ENCODE measurements at regions not wholly inside any gene's neighbourhood (a gene's known extent, or its start where the extent isn't known, plus 50 kb on each side); places are given as distances from the start of the nearest gene placed in this dataset.

DNA sequence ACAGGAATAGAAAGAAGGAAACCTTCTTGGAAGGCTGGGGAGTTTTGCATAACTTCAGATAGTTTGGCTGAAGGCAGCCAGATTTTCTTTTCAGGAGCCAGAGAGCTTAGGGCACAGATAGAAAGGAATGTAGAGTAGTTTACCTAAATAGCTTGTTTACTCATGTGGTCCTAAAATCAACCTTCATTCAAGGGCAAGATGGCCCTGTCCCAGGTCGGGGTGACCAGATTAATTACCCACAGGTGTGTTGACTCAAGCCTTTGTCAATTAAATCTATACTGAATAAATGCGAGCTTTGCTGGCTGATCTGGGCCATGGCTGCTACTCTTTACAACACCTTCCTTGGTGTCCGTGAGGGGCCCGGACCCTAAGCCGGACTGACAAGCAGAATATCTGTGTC, 792.0 kb upstream of the MAN1A1 start:
- TF ChIP-seq, protein P1, sequence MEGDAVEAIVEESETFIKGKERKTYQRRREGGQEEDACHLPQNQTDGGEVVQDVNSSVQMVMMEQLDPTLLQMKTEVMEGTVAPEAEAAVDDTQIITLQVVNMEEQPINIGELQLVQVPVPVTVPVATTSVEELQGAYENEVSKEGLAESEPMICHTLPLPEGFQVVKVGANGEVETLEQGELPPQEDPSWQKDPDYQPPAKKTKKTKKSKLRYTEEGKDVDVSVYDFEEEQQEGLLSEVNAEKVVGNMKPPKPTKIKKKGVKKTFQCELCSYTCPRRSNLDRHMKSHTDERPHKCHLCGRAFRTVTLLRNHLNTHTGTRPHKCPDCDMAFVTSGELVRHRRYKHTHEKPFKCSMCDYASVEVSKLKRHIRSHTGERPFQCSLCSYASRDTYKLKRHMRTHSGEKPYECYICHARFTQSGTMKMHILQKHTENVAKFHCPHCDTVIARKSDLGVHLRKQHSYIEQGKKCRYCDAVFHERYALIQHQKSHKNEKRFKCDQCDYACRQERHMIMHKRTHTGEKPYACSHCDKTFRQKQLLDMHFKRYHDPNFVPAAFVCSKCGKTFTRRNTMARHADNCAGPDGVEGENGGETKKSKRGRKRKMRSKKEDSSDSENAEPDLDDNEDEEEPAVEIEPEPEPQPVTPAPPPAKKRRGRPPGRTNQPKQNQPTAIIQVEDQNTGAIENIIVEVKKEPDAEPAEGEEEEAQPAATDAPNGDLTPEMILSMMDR (IDR thresholded peaks at IDR 0.05; ENCODE audit: insufficient read depth, low read length, missing control alignments): no peak
- ChIA-PET CTCF (no interaction called here), POLR2A (no interaction called here)
- H3K4me3 ChIP-seq (ENCODE audit: low read depth, low read length): no peak overlapping the region
- DNase-seq (ENCODE audit: low read depth, low spot score): no peak

DNA sequence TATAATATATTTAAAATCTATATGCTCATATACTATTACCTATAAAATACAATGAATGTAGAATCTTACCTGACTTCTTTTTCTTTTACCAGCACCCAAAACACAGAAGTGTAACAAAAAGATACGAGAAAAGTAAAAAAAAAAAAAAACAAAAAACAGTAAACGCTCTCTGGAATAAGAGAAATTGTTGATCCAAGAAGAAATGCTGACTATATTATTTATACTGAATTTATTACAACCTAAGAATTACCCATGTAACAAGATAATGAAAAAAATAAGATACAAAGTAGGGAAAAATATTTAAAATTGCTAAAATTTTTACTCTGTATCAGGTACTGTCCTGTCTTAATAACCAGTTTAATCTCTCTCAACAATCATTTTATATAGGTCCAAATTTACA, 787.9 kb upstream of the MAN1A1 start:
- ChIA-PET POLR2A (no interaction called here), CTCF (no interaction called here)
- TF ChIP-seq, protein P1 (IDR thresholded peaks at IDR 0.05; ENCODE audit: insufficient read depth, low read length, missing control alignments): no peak
- no peak overlapping the region for H3K4me3 ChIP-seq (ENCODE audit: low read depth, low read length)
- DNase-seq (ENCODE audit: low read depth, low spot score): no peak

DNA sequence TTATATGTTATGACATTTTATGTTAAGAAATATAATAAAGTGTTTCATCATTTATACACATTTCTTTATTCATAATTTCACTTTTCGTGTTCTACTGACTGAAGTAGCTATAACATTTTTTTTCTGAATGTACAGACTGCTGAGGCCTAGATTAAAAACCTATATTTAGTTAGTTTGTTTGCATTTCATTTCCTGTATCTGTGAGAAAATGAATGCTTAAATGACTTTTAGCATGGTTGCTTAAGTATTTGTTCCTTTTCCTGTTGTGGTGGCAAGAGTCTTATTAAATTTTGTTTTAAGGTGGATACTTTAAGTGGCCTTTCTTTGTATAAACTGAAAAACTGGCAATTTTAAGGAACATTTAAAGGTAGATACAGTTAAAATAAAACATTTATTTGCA, 779.7 kb upstream of the MAN1A1 start:
- ChIA-PET POLR2A (no interaction called here), CTCF (no interaction called here)

DNA sequence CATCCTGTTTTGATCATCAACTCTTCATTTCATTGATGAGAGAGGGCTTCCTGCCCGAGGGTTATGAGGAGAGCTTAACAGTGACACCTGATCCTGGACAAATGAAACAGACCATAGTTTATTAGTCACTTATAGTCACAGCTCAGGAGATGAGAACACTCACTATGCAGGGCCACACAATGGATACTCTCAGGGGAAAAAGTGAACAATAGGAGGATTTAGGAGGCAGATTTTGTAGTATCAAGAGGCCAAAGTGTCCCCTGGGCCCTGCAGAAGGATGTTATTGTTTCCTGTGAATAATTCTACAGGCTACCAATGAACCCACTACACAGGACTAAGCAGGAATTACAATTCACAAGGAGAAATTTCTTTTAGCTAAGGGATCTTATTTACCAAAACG, 772.8 kb upstream of the MAN1A1 start:
- CTCF ChIA-PET: no interaction called here
- no peak overlapping the region for H3K4me3 ChIP-seq (ENCODE audit: low read depth, low read length)
- TF ChIP-seq, protein P1 (IDR thresholded peaks at IDR 0.05; ENCODE audit: insufficient read depth, low read length, missing control alignments): no peak
- POLR2A ChIA-PET: no interaction called here
- DNase-seq (ENCODE audit: low read depth, low spot score): no peak

More for the DNA sequence above, 779.7 kb upstream of the MAN1A1 start:
- TF ChIP-seq, protein P1 (IDR thresholded peaks at IDR 0.05; ENCODE audit: insufficient read depth, low read length, missing control alignments): no peak
- no peak overlapping the region for H3K4me3 ChIP-seq (ENCODE audit: low read depth, low read length)
- no peak for DNase-seq (ENCODE audit: low read depth, low spot score)

DNA sequence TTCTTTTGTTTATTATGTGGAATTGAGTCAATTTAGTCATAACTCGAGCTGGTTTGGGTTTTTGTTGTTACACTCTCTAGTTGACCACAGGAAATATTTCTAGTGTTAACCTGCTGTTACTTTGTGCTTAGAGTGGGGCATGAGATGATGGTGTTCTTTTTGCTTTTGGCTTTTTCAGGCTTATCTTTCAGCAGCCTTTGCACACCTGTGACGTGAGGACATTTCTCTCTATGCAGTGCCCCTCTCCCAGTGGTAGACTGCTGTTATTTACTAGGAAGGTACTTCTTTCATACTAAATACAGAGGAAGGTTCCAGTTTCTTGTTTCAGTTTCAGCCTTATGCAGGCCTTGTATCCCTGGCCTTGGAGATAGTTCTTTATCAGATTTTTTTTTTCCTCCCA, 766.8 kb upstream of the MAN1A1 start:
- TF ChIP-seq, protein P1 (IDR thresholded peaks at IDR 0.05; ENCODE audit: insufficient read depth, low read length, missing control alignments): no peak
- POLR2A ChIA-PET: no interaction called here
- DNase-seq (ENCODE audit: low read depth, low spot score): no peak
- CTCF ChIA-PET: no interaction called here
- no peak overlapping the region for H3K4me3 ChIP-seq (ENCODE audit: low read depth, low read length)

DNA sequence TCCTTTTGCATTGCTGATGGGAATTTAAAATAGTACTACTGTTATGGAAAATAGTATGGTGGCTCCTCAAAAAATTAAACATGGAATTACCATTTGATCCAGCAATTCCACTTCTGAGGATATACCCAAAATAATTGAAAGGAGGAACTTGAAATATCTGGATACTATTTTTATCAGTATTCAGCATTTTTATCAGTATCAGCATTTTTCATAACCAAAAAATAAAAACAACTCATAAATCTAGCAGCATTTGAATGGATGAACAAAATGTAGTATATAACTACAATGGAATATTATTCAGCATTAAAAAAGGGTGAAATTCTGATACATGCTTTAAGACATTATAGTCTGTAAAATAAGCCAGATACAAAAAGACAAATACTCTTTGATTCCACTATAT, 763.4 kb upstream of the MAN1A1 start:
- CTCF ChIA-PET: no interaction called here
- TF ChIP-seq, protein P1 (IDR thresholded peaks at IDR 0.05; ENCODE audit: insufficient read depth, low read length, missing control alignments): no peak
- POLR2A ChIA-PET: no interaction called here
- no peak overlapping the region for H3K4me3 ChIP-seq (ENCODE audit: low read depth, low read length)
- no peak for DNase-seq (ENCODE audit: low read depth, low spot score)

Data from AG04449 (cell line).